ENCODE measurements at regions not wholly inside any gene's neighbourhood (a gene's known extent, or its start where the extent isn't known, plus 50 kb on each side); places are given as distances from the start of the nearest gene placed in this dataset.

GRCh38 chr13:74300162-74300561 lies 166.0 kb upstream of the KLF12 start:
- Histone ChIP-seq H3K9me3 (replicated peaks; ENCODE audit: control insufficient read depth, insufficient read depth, low read length) (no peaks in the 10 kb centered on the region), H2AFZ (ENCODE audit: control insufficient read depth, low read depth, low read length) (no peak overlapping the region), H3K9ac (ENCODE audit: control insufficient read depth, insufficient read depth, low read length) (no peak overlapping the region), H3K4me3 (no peak overlapping the region), H3K27me3 (replicated peaks in 1 of 2; ENCODE audit: control insufficient read depth in 2 of 2, insufficient read depth in 2 of 2, low read length in 1 of 2) (no peaks in the 10 kb centered on the region), H3K4me2 (ENCODE audit: control insufficient read depth, insufficient read depth) (no peak overlapping the region), H3K79me2 (ENCODE audit: control insufficient read depth, insufficient read depth, low read length) (no peaks in the 10 kb centered on the region), H4K20me1 (ENCODE audit: control insufficient read depth, insufficient read depth) (no peaks in the 10 kb centered on the region), H3K36me3 (ENCODE audit: control insufficient read depth in 2 of 2, insufficient read depth in 2 of 2, low read length in 1 of 2) (no peaks in the 10 kb centered on the region), H3K4me1 (ENCODE audit: control insufficient read depth, insufficient read depth, low read length) (no peaks in the 10 kb centered on the region), H3K27ac (ENCODE audit: control insufficient read depth, insufficient read depth) (no peak overlapping the region)
- intact Hi-C loops (cut with micrococcal nuclease; ENCODE audit: unreplicated experiment), result no loop called here
- no peak for DNase-seq (ENCODE audit: low read depth, low spot score)
- BruUV-seq (replicated peaks), result no TSS peak
- SMC1A ChIA-PET (ENCODE audit: uncharacterized antibody, unreplicated experiment), result interaction anchor here (1.3 kb wide), 1 partner anchor 26 kb away, joined by 3 read pairs; no protein-coding TSS in a partner anchor
- POLR2A ChIA-PET, result no interaction called here
- CTCF ChIA-PET, result no interaction called here
- no peak for FAIRE-seq
- in situ Hi-C loops (cut with MboI), result no loop called here
- RAD21 ChIA-PET (ENCODE audit: unreplicated experiment), result no interaction called here
- no peak for ATAC-seq
- TF ChIP-seq NR2C1 (IDR thresholded peaks at IDR 0.05), result no peak
- TF ChIP-seq ATF3 (IDR thresholded peaks at IDR 0.05; ENCODE audit: borderline replicate concordance, extremely low read depth, low read depth, low read length), result no peak
- no peak for TF ChIP-seq EP300 (IDR thresholded peaks at IDR 0.05; ENCODE audit: borderline replicate concordance in 1 of 2, control insufficient read depth in 1 of 2, low read depth in 2 of 2, low read length in 2 of 2)
- no peak for TF ChIP-seq PRDM15 (CRISPR knock-in tag; IDR thresholded peaks at IDR 0.05)
- TF ChIP-seq SMAD1 (IDR thresholded peaks at IDR 0.05; ENCODE audit: low read depth, partially characterized antibody), result no peak
- TF ChIP-seq CBFB (IDR thresholded peaks at IDR 0.05; ENCODE audit: low read depth), result no peak
- TF ChIP-seq, protein P1, sequence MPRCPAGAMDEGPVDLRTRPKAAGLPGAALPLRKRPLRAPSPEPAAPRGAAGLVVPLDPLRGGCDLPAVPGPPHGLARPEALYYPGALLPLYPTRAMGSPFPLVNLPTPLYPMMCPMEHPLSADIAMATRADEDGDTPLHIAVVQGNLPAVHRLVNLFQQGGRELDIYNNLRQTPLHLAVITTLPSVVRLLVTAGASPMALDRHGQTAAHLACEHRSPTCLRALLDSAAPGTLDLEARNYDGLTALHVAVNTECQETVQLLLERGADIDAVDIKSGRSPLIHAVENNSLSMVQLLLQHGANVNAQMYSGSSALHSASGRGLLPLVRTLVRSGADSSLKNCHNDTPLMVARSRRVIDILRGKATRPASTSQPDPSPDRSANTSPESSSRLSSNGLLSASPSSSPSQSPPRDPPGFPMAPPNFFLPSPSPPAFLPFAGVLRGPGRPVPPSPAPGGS (IDR thresholded peaks at IDR 0.05; ENCODE audit: borderline replicate concordance, insufficient read depth, low read depth, low read length, poor library complexity, severe bottlenecking), result no peak
- TF ChIP-seq HCFC1 (IDR thresholded peaks at IDR 0.05; ENCODE audit: low read length), result no peak
- TF ChIP-seq SPI1 (IDR thresholded peaks at IDR 0.05; ENCODE audit: borderline replicate concordance, insufficient read depth, low read depth, low read length), result no peak
- no peak for TF ChIP-seq ZBTB40 (IDR thresholded peaks at IDR 0.05; ENCODE audit: borderline replicate concordance)
- TF ChIP-seq RFX5 (IDR thresholded peaks at IDR 0.05; ENCODE audit: low read depth, low read length), result no peak
- no peak for TF ChIP-seq BMI1 (IDR thresholded peaks at IDR 0.05; ENCODE audit: borderline replicate concordance)
- no peak for TF ChIP-seq POLR2AphosphoS5 (IDR thresholded peaks at IDR 0.05; ENCODE audit: low read length)
- TF ChIP-seq NFYA (IDR thresholded peaks at IDR 0.05; ENCODE audit: borderline replicate concordance, low read depth, low read length), result no peak
- no peak for TF ChIP-seq TCF3 (IDR thresholded peaks at IDR 0.05; ENCODE audit: borderline replicate concordance, insufficient read depth, low read depth, low read length)
